GM18861 (cell line): ENCODE measurements at regions not wholly inside any gene's neighbourhood (a gene's known extent, or its start where the extent isn't known, plus 50 kb on each side); places are given as distances from the start of the nearest gene placed in this dataset.
"Not testable (repeated sequence)": the region's sequence is repeated elsewhere in the genome, so short reads cannot be mapped to it uniquely, and the experiment has no call there.

ENCODE experiments used
- ATAC-seq: cut with Tn5 transposase; IDR thresholded peaks from one replicate; pipeline ENCODE4 v1.9.1; 2021; ENCODE audit not compliant: unreplicated experiment

- no peak for ATAC-seq
Measured at GRCh38 chr3:5899014-5899761, 711.7 kb downstream of the EDEM1 start.

GRCh38 chr3:5917932-5918331 is 730.4 kb downstream of the EDEM1 start:
- no peak for ATAC-seq

GRCh38 chr3:5918626-5919025 is 731.1 kb downstream of the EDEM1 start:
- ATAC-seq: no peak

GRCh38 chr3:5929027-5929426 is 741.5 kb downstream of the EDEM1 start:
- no peak for ATAC-seq

GRCh38 chr3:5944061-5944460 is 756.6 kb downstream of the EDEM1 start:
- ATAC-seq: not testable (repeated sequence)

- ATAC-seq: no peak
Measured at GRCh38 chr3:5948084-5948483, 760.6 kb downstream of the EDEM1 start.

- no peak for ATAC-seq
Measured at GRCh38 chr3:5951026-5951425, 763.5 kb downstream of the EDEM1 start.

GRCh38 chr3:5972586-5972985 is 785.1 kb downstream of the EDEM1 start:
- no peak for ATAC-seq

GRCh38 chr3:5974630-5975322 is 787.3 kb downstream of the EDEM1 start:
- no peak for ATAC-seq

GRCh38 chr3:5977331-5977730 is 789.8 kb downstream of the EDEM1 start:
- no peak for ATAC-seq

- ATAC-seq: no peak
Measured at GRCh38 chr3:5980475-5980874, 793.0 kb downstream of the EDEM1 start.

GRCh38 chr3:5994651-5995050 is 807.1 kb downstream of the EDEM1 start:
- ATAC-seq: no peak

- no peak for ATAC-seq
Measured at GRCh38 chr3:6018456-6018855, 830.9 kb downstream of the EDEM1 start.

GRCh38 chr3:6022621-6023020 is 835.1 kb downstream of the EDEM1 start:
- no peak for ATAC-seq

- no peak for ATAC-seq
Measured at GRCh38 chr3:6025032-6025431, 835.9 kb upstream of the GRM7 start.

- not testable (repeated sequence) for ATAC-seq
Measured at GRCh38 chr3:6030648-6031047, 830.3 kb upstream of the GRM7 start.

- no peak for ATAC-seq
Measured at GRCh38 chr3:6035626-6036025, 825.3 kb upstream of the GRM7 start.

GRCh38 chr3:6039971-6040370 is 820.9 kb upstream of the GRM7 start:
- no peak for ATAC-seq

- no peak for ATAC-seq
Measured at GRCh38 chr3:6041894-6042293, 819.0 kb upstream of the GRM7 start.

- no peak for ATAC-seq
Measured at GRCh38 chr3:6047016-6047415, 813.9 kb upstream of the GRM7 start.

- no peak for ATAC-seq
Measured at GRCh38 chr3:6060251-6060650, 800.7 kb upstream of the GRM7 start.
